ENCODE measurements at regions not wholly inside any gene's neighbourhood (a gene's known extent, or its start where the extent isn't known, plus 50 kb on each side); places are given as distances from the start of the nearest gene placed in this dataset.

- Histone ChIP-seq H3K27ac (ENCODE audit: low read depth in 1 of 2, low read length in 2 of 2) (no peak overlapping the region), H3K27me3 (ENCODE audit: control insufficient read depth in 4 of 4, insufficient read depth in 4 of 4, low read length in 3 of 4) (no peaks in the 10 kb centered on the region), H3K9me3 (ENCODE audit: control insufficient read depth in 4 of 4, low read length in 3 of 4) (no peaks in the 10 kb centered on the region), H3K36me3 (ENCODE audit: control insufficient read depth in 4 of 4, insufficient read depth in 3 of 4, low read depth in 1 of 4, low read length in 3 of 4) (no peaks in the 10 kb centered on the region), H3K4me3 (ENCODE audit: low read depth in 1 of 3, low read length in 3 of 3) (no peak overlapping the region), H3K9ac (ENCODE audit: low read depth in 1 of 2, low read length in 2 of 2) (no peak overlapping the region), H3K4me1 (ENCODE audit: control insufficient read depth in 4 of 4, insufficient read depth in 4 of 4, low read length in 3 of 4) (no peaks in the 10 kb centered on the region)
- WGBS: 47% methylated on average over 3 of the region's 3 CpGs
- TF ChIP-seq NR2F2 (IDR thresholded peaks at IDR 0.05): no peak
- TF ChIP-seq MAX (IDR thresholded peaks at IDR 0.05): no peak
- TF ChIP-seq CTCF (IDR thresholded peaks at IDR 0.05; ENCODE audit: low read depth, low read length, missing input control): no peak
- TF ChIP-seq FOXA2 (IDR thresholded peaks at IDR 0.05): no peak
- no peak for TF ChIP-seq ZBTB33 (IDR thresholded peaks at IDR 0.05)
- TF ChIP-seq TAF1 (conservative IDR thresholded peaks at IDR 0.05): no peak
- TF ChIP-seq JUND (IDR thresholded peaks at IDR 0.05): no peak
- TF ChIP-seq REST (IDR thresholded peaks at IDR 0.05): no peak
- no peak for TF ChIP-seq ATF3 (IDR thresholded peaks at IDR 0.05)
- TF ChIP-seq FOXA1 (IDR thresholded peaks at IDR 0.05): no peak
- TF ChIP-seq HNF4A (conservative IDR thresholded peaks at IDR 0.05): no peak
- no peak for TF ChIP-seq HNF4G (IDR thresholded peaks at IDR 0.05)
- no peak for TF ChIP-seq SP1 (IDR thresholded peaks at IDR 0.05)
- TF ChIP-seq RXRA (IDR thresholded peaks at IDR 0.05): no peak
- no peak for TF ChIP-seq YY1 (IDR thresholded peaks at IDR 0.05)
- TF ChIP-seq GABPA (IDR thresholded peaks at IDR 0.05 in 1 of 2, conservative IDR thresholded peaks at IDR 0.05 in 1 of 2): no peak
- TF ChIP-seq RAD21 (IDR thresholded peaks at IDR 0.05): no peak
- no peak for DNase-seq (ENCODE audit: low spot score)
Measured at GRCh38 chr16:59168461-59169114, 434.5 kb upstream of the GOT2 start.

Data from liver (tissue), 8 donors.